ENCODE measurements at regions not wholly inside any gene's neighbourhood (a gene's known extent, or its start where the extent isn't known, plus 50 kb on each side); places are given as distances from the start of the nearest gene placed in this dataset.

GRCh38 chr20:17068084-17068711 is 158.6 kb upstream of the PCSK2 start:
- no peaks in the 10 kb centered on the region for H3K36me3 ChIP-seq
- TF ChIP-seq POLR2A (IDR thresholded peaks at IDR 0.05) (no peak), POLR2AphosphoS5 (IDR thresholded peaks at IDR 0.05) (no peak), EP300 (IDR thresholded peaks at IDR 0.05) (no peak)
- TF ChIP-seq, protein P1, sequence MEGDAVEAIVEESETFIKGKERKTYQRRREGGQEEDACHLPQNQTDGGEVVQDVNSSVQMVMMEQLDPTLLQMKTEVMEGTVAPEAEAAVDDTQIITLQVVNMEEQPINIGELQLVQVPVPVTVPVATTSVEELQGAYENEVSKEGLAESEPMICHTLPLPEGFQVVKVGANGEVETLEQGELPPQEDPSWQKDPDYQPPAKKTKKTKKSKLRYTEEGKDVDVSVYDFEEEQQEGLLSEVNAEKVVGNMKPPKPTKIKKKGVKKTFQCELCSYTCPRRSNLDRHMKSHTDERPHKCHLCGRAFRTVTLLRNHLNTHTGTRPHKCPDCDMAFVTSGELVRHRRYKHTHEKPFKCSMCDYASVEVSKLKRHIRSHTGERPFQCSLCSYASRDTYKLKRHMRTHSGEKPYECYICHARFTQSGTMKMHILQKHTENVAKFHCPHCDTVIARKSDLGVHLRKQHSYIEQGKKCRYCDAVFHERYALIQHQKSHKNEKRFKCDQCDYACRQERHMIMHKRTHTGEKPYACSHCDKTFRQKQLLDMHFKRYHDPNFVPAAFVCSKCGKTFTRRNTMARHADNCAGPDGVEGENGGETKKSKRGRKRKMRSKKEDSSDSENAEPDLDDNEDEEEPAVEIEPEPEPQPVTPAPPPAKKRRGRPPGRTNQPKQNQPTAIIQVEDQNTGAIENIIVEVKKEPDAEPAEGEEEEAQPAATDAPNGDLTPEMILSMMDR (IDR thresholded peaks at IDR 0.05): no peak
- no peak overlapping the region for H3K27ac ChIP-seq
- no peaks in the 10 kb centered on the region for H3K4me1 ChIP-seq
- H3K4me3 ChIP-seq: no peak overlapping the region
- 84 to 86% methylated on average over 4 of the region's 4 CpGs for WGBS, 2 donors
- no peaks in the 10 kb centered on the region for H3K9me3 ChIP-seq
- intact Hi-C loops (cut with DNase I): no loop called here
- H3K27me3 ChIP-seq: no peaks in the 10 kb centered on the region
- no peak for DNase-seq

- Histone ChIP-seq H3K36me3 (no peaks in the 10 kb centered on the region), H3K27ac (no peak overlapping the region), H3K4me3 (no peak overlapping the region), H3K27me3 (no peaks in the 10 kb centered on the region), H3K9me3 (no peaks in the 10 kb centered on the region), H3K4me1 (no peaks in the 10 kb centered on the region)
- 66 to 82% methylated on average over 6 of the region's 6 CpGs for WGBS, 2 donors
- no peak for DNase-seq
- TF ChIP-seq, protein P1 (IDR thresholded peaks at IDR 0.05): no peak
- no peak for TF ChIP-seq POLR2AphosphoS5 (IDR thresholded peaks at IDR 0.05)
- TF ChIP-seq POLR2A (IDR thresholded peaks at IDR 0.05): no peak
- no peak for TF ChIP-seq EP300 (IDR thresholded peaks at IDR 0.05)
- intact Hi-C loops (cut with DNase I): no loop called here
Measured at GRCh38 chr20:17077030-17077429, 149.8 kb upstream of the PCSK2 start.

DNA sequence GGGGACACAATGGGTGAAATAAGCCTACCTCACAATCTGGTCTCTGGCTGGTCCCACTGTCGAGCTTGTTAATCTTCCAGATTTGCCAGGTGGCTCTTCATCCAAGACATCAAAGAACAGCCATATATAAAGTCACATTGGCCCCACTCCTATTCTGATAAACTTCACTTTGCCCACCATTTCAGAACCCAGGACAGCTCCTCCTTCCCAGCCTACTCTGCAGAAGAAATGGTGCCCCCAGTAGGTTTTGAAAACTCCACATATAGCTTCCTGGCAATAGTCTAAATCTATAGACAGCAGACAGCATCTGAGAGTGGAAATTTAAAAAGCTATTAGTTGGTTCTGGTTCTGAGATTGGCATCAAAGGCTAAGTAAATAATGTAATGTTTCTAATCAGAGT is 143.1 kb upstream of the PCSK2 start:
- Histone ChIP-seq H3K4me3 (no peak overlapping the region), H3K4me1 (no peaks in the 10 kb centered on the region), H3K9me3 (no peaks in the 10 kb centered on the region), H3K36me3 (no peaks in the 10 kb centered on the region), H3K27me3 (no peaks in the 10 kb centered on the region), H3K27ac (no peak overlapping the region)
- TF ChIP-seq POLR2AphosphoS5 (IDR thresholded peaks at IDR 0.05) (no peak), POLR2A (IDR thresholded peaks at IDR 0.05) (no peak), EP300 (IDR thresholded peaks at IDR 0.05) (no peak)
- TF ChIP-seq, protein P1 (IDR thresholded peaks at IDR 0.05): no peak
- WGBS, 2 donors: 58 to 76% methylated on average over 1 of the region's 1 CpG
- intact Hi-C loops (cut with DNase I): no loop called here
- DNase-seq: no peak

- no peaks in the 10 kb centered on the region for H3K36me3 ChIP-seq
- no peak for DNase-seq
- no peaks in the 10 kb centered on the region for H3K4me1 ChIP-seq
- 65 to 82% methylated on average over 3 of the region's 3 CpGs for WGBS, 2 donors
- no peak overlapping the region for H3K27ac ChIP-seq
- intact Hi-C loops (cut with DNase I): no loop called here
- H3K9me3 ChIP-seq: no peaks in the 10 kb centered on the region
- H3K27me3 ChIP-seq: no peaks in the 10 kb centered on the region
- H3K4me3 ChIP-seq: no peak overlapping the region
- TF ChIP-seq, protein P1 (IDR thresholded peaks at IDR 0.05): no peak
- no peak for TF ChIP-seq POLR2AphosphoS5 (IDR thresholded peaks at IDR 0.05)
- TF ChIP-seq EP300 (IDR thresholded peaks at IDR 0.05): no peak
- no peak for TF ChIP-seq POLR2A (IDR thresholded peaks at IDR 0.05)
Measured at GRCh38 chr20:17084909-17085308, 141.9 kb upstream of the PCSK2 start.

- intact Hi-C loops (cut with DNase I): no loop called here
- no peaks in the 10 kb centered on the region for H3K4me1 ChIP-seq
- no peaks in the 10 kb centered on the region for H3K36me3 ChIP-seq
- H3K27me3 ChIP-seq: no peaks in the 10 kb centered on the region
- no peak overlapping the region for H3K27ac ChIP-seq
- WGBS, 2 donors: 78 to 81% methylated on average over 4 of the region's 4 CpGs
- TF ChIP-seq EP300 (IDR thresholded peaks at IDR 0.05) (no peak), POLR2A (IDR thresholded peaks at IDR 0.05) (no peak), POLR2AphosphoS5 (IDR thresholded peaks at IDR 0.05) (no peak)
- TF ChIP-seq, protein P1 (IDR thresholded peaks at IDR 0.05): no peak
- no peaks in the 10 kb centered on the region for H3K9me3 ChIP-seq
- no peak for DNase-seq
- no peak overlapping the region for H3K4me3 ChIP-seq
Measured at GRCh38 chr20:17093782-17094181, 133.1 kb upstream of the PCSK2 start.
